Body of pancreas (tissue), 4 donors: ENCODE measurements at regions not wholly inside any gene's neighbourhood (a gene's known extent, or its start where the extent isn't known, plus 50 kb on each side); places are given as distances from the start of the nearest gene placed in this dataset.

ENCODE experiments used
- CTCF ChIP-seq, 7 experiments: fragments of 450-650 bp in 4 of 7; fragments of 200-600 bp in 3 of 7; sonication (generic) in 3 of 7; IDR thresholded peaks; one replicate each; pipeline ENCODE4 v1.5.1; 2016 to 2019; ENCODE audit warnings: antibody characterized with exemption in 7 of 7
- POLR2A ChIP-seq, 3 donors: fragments of 450-650 bp; IDR thresholded peaks; one replicate each; pipeline ENCODE4 v1.6.1; 2016; ENCODE audit warnings: antibody characterized with exemption in 3 of 3, mild to moderate bottlenecking in 2 of 3

GRCh38 chr5:126097876-126098275 is 325.3 kb upstream of the GRAMD2B start:
- TF ChIP-seq CTCF (IDR thresholded peaks at IDR 0.05), result no peak
- no peak for TF ChIP-seq POLR2A (IDR thresholded peaks at IDR 0.05)
